ENCODE measurements at regions not wholly inside any gene's neighbourhood (a gene's known extent, or its start where the extent isn't known, plus 50 kb on each side); places are given as distances from the start of the nearest gene placed in this dataset.
"Not testable (repeated sequence)": the region's sequence is repeated elsewhere in the genome, so short reads cannot be mapped to it uniquely, and the experiment has no call there.

DNA sequence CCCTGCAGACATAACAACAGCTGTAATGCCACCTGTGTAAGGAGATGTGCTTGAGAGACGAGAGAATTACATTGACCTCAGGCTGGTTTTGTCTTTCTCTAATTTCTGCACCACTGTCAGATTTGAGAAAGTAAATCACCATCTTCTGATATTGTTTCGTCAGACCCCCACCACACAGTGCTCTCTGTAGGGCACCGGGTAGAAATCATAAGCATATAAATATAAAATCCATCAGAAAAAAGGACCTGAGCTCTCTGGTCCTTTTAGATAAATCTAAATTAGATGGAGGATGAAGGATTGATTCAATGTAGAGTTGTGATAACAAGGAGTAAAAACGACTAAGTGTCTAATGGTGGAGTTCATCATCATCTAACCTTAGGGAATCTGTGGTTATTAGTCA, 1981.0 kb upstream of the PRR20A start:
- Histone ChIP-seq H3K4me3 (ENCODE audit: low read depth, low read length) (no peak overlapping the region), H3K36me3 (ENCODE audit: control insufficient read depth in 2 of 2, insufficient read depth in 1 of 2, low read length in 2 of 2) (no peaks in the 10 kb centered on the region), H3K27ac (ENCODE audit: extremely low read depth, low read depth, low read length) (no peak overlapping the region), H3K9me3 (ENCODE audit: control insufficient read depth, insufficient read depth, low read depth, low read length) (no peaks in the 10 kb centered on the region), H3K4me1 (ENCODE audit: control insufficient read depth, insufficient read depth, low read length) (no peaks in the 10 kb centered on the region)
- ChIA-PET POLR2A (no interaction called here), CTCF (no interaction called here)
- TF ChIP-seq, protein P1, sequence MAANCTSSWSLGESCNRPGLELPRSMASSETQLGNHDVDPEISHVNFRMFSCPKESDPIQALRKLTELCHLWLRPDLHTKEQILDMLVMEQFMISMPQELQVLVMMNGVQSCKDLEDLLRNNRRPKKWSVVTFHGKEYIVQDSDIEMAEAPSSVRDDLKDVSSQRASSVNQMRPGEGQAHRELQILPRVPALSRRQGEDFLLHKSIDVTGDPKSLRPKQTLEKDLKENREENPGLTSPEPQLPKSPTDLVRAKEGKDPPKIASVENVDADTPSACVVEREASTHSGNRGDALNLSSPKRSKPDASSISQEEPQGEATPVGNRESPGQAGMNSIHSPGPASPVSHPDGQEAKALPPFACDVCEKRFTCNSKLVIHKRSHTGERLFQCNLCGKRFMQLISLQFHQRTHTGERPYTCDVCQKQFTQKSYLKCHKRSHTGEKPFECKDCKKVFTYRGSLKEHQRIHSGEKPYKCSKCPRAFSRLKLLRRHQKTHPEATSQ (tag by site-specific recombination; IDR thresholded peaks at IDR 0.05) = no peak
- TF ChIP-seq ZNF704 (tag by site-specific recombination; IDR thresholded peaks at IDR 0.05) (no peak), ZNF121 (tag by site-specific recombination; IDR thresholded peaks at IDR 0.05) (no peak), GLI2 (tag by site-specific recombination; IDR thresholded peaks at IDR 0.05; ENCODE audit: borderline replicate concordance, low read depth) (no peak)

GRCh38 chr13:55160867-55161266, 1979.9 kb upstream of the PRR20A start:
- CTCF ChIA-PET = no interaction called here

DNA sequence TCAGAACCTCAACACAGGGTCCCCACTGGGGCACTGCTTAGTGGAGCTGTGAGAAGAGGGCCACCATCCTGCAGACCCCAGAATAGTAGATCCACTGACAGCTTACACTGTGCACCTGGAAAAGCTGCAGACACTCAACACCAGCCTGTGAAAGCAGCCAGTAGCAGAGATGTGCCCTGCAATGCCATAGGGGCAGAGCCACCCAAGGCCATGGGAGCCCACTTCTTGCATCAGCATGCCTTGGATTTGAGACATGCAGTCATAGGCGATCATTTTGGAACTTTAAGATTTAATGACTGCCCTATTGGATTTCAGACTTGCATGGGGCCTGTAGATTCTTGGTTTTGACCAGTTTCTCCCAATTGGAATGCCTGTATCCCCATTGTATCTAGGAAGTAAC, 1962.1 kb upstream of the PRR20A start:
- CTCF ChIA-PET; H3K9me3 ChIP-seq (ENCODE audit: control insufficient read depth, insufficient read depth, low read depth, low read length); H3K27ac ChIP-seq (ENCODE audit: extremely low read depth, low read depth, low read length); POLR2A ChIA-PET; H3K4me3 ChIP-seq (ENCODE audit: low read depth, low read length); H3K4me1 ChIP-seq (ENCODE audit: control insufficient read depth, insufficient read depth, low read length); H3K36me3 ChIP-seq (ENCODE audit: control insufficient read depth in 2 of 2, insufficient read depth in 1 of 2, low read length in 2 of 2): not testable (repeated sequence)

More at GRCh38 chr13:55160867-55161266, 1979.9 kb upstream of the PRR20A start:
- H3K4me1 ChIP-seq (ENCODE audit: control insufficient read depth, insufficient read depth, low read length) = no peaks in the 10 kb centered on the region
- H3K27ac ChIP-seq (ENCODE audit: extremely low read depth, low read depth, low read length) = no peak overlapping the region
- no peaks in the 10 kb centered on the region for H3K9me3 ChIP-seq (ENCODE audit: control insufficient read depth, insufficient read depth, low read depth, low read length)
- no peak for TF ChIP-seq ZBTB7A (tag by site-specific recombination; IDR thresholded peaks at IDR 0.05; ENCODE audit: low read depth)
- no peak for TF ChIP-seq ZNF664 (tag by site-specific recombination; IDR thresholded peaks at IDR 0.05)
- TF ChIP-seq ZNF132 (tag by site-specific recombination; IDR thresholded peaks at IDR 0.05; ENCODE audit: borderline replicate concordance) = no peak
- TF ChIP-seq ZNF600 (tag by site-specific recombination; IDR thresholded peaks at IDR 0.05) = no peak
- TF ChIP-seq KLF1 (tag by site-specific recombination; IDR thresholded peaks at IDR 0.05) = no peak
- no peak for TF ChIP-seq ZNF768 (tag by site-specific recombination; IDR thresholded peaks at IDR 0.05)
- no peak for TF ChIP-seq ZNF549 (tag by site-specific recombination; IDR thresholded peaks at IDR 0.05)
- no peak for TF ChIP-seq ZFHX2 (tag by site-specific recombination; conservative IDR thresholded peaks at IDR 0.05)
- no peak for TF ChIP-seq TRIM28 (IDR thresholded peaks at IDR 0.05; ENCODE audit: borderline replicate concordance, low read length)
- TF ChIP-seq ZNF350 (tag by site-specific recombination; IDR thresholded peaks at IDR 0.05) = no peak
- TF ChIP-seq MEIS1 (CRISPR knock-in tag; IDR thresholded peaks at IDR 0.05; ENCODE audit: borderline replicate concordance) = no peak
- no peak for TF ChIP-seq ZNF211 (tag by site-specific recombination; IDR thresholded peaks at IDR 0.05; ENCODE audit: low read depth)
- TF ChIP-seq ZNF639 (tag by site-specific recombination; IDR thresholded peaks at IDR 0.05) = no peak
- no peak for TF ChIP-seq ZNF19 (tag by site-specific recombination; IDR thresholded peaks at IDR 0.05; ENCODE audit: low read depth)
- TF ChIP-seq KLF9 (tag by site-specific recombination; IDR thresholded peaks at IDR 0.05; ENCODE audit: low read depth) = no peak
- no peak for TF ChIP-seq ZNF785 (tag by site-specific recombination; IDR thresholded peaks at IDR 0.05)
- TF ChIP-seq ZNF449 (tag by site-specific recombination; IDR thresholded peaks at IDR 0.05) = no peak
- no peak for TF ChIP-seq ZNF214 (tag by site-specific recombination; IDR thresholded peaks at IDR 0.05; ENCODE audit: borderline replicate concordance)
- TF ChIP-seq ZNF830 (tag by site-specific recombination; IDR thresholded peaks at IDR 0.05; ENCODE audit: low read depth) = no peak
- no peak for TF ChIP-seq IKZF3 (tag by site-specific recombination; IDR thresholded peaks at IDR 0.05)
- H3K4me3 ChIP-seq (ENCODE audit: low read depth, low read length) = no peak overlapping the region
- POLR2A ChIA-PET = no interaction called here
- H3K36me3 ChIP-seq (ENCODE audit: control insufficient read depth in 2 of 2, insufficient read depth in 1 of 2, low read length in 2 of 2) = no peaks in the 10 kb centered on the region
